ENCODE measurements at regions not wholly inside any gene's neighbourhood (a gene's known extent, or its start where the extent isn't known, plus 50 kb on each side); places are given as distances from the start of the nearest gene placed in this dataset.

DNA sequence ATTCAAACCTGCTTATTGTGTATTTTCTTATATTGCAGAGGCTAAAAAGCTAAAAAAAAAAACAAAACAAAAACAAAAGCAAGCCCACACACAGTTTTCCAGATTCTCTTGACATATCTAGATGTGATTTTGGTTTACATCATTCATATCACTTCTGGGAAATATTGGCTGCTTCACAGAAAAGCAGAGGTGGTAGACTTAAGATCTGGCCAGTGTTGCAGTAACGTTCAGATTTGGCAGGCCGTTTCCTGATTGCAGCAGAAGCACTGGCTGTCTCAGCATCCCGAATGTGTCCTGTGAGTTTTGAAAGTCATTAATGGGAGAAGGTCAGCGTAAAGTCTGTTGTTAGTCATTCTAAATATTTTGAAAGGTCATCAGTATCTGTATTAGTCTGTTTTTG is 2062.0 kb downstream of the ARAP2 start:
- TF ChIP-seq, protein P1, sequence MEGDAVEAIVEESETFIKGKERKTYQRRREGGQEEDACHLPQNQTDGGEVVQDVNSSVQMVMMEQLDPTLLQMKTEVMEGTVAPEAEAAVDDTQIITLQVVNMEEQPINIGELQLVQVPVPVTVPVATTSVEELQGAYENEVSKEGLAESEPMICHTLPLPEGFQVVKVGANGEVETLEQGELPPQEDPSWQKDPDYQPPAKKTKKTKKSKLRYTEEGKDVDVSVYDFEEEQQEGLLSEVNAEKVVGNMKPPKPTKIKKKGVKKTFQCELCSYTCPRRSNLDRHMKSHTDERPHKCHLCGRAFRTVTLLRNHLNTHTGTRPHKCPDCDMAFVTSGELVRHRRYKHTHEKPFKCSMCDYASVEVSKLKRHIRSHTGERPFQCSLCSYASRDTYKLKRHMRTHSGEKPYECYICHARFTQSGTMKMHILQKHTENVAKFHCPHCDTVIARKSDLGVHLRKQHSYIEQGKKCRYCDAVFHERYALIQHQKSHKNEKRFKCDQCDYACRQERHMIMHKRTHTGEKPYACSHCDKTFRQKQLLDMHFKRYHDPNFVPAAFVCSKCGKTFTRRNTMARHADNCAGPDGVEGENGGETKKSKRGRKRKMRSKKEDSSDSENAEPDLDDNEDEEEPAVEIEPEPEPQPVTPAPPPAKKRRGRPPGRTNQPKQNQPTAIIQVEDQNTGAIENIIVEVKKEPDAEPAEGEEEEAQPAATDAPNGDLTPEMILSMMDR (conservative IDR thresholded peaks at IDR 0.05; ENCODE audit: low read depth, low read length) = no peak
- no peak for TF ChIP-seq EZH2 (IDR thresholded peaks at IDR 0.05; ENCODE audit: low read length, unreplicated experiment)
- no peak for TF ChIP-seq EZH2phosphoT487 (IDR thresholded peaks at IDR 0.05; ENCODE audit: borderline replicate concordance, low read length)
